HG02763 (cell line): ENCODE measurements at regions not wholly inside any gene's neighbourhood (a gene's known extent, or its start where the extent isn't known, plus 50 kb on each side); places are given as distances from the start of the nearest gene placed in this dataset.
"Not testable (repeated sequence)": the region's sequence is repeated elsewhere in the genome, so short reads cannot be mapped to it uniquely, and the experiment has no call there.

ENCODE experiments used
- ATAC-seq: cut with Tn5 transposase; IDR thresholded peaks from one replicate; pipeline ENCODE4 v1.9.1; 2021; ENCODE audit warnings: mild to moderate bottlenecking, moderate library complexity; ENCODE audit not compliant: unreplicated experiment

- ATAC-seq, result no peak
These were observed 340.5 kb upstream of the PRDM1 start for GRCh38 chr6:105745464-105746129.

GRCh38 chr6:105744815-105745214 is 341.3 kb upstream of the PRDM1 start:
- no peak for ATAC-seq

- ATAC-seq, result no peak
These were observed 338.2 kb upstream of the PREP start for GRCh38 chr6:105740946-105741645.

GRCh38 chr6:105739764-105740163 is 336.9 kb upstream of the PREP start:
- no peak for ATAC-seq

- ATAC-seq, result no peak
These were observed 330.8 kb upstream of the PREP start for GRCh38 chr6:105733556-105734162.

- ATAC-seq, result no peak
These were observed 326.1 kb upstream of the PREP start for GRCh38 chr6:105728995-105729394.

- no peak for ATAC-seq
These were observed 324.2 kb upstream of the PREP start for GRCh38 chr6:105726902-105727655.

GRCh38 chr6:105714846-105715245 is 312.0 kb upstream of the PREP start:
- ATAC-seq, result no peak

GRCh38 chr6:105713474-105714118 is 310.7 kb upstream of the PREP start:
- ATAC-seq, result no peak

- ATAC-seq, result no peak
These were observed 308.3 kb upstream of the PREP start for GRCh38 chr6:105711216-105711615.

GRCh38 chr6:105705608-105706007 is 302.7 kb upstream of the PREP start:
- ATAC-seq, result no peak

- no peak for ATAC-seq
These were observed 292.6 kb upstream of the PREP start for GRCh38 chr6:105695461-105695860.

GRCh38 chr6:105692613-105693215 is 289.8 kb upstream of the PREP start:
- ATAC-seq, result no peak

GRCh38 chr6:105691971-105692370 is 289.1 kb upstream of the PREP start:
- no peak for ATAC-seq

GRCh38 chr6:105691081-105691480 is 288.2 kb upstream of the PREP start:
- no peak for ATAC-seq

- no peak for ATAC-seq
These were observed 285.7 kb upstream of the PREP start for GRCh38 chr6:105688573-105688972.

- ATAC-seq, result not testable (repeated sequence)
These were observed 283.9 kb upstream of the PREP start for GRCh38 chr6:105686793-105687192.

GRCh38 chr6:105681061-105681460 is 278.2 kb upstream of the PREP start:
- ATAC-seq, result no peak

GRCh38 chr6:105680131-105680530 is 277.2 kb upstream of the PREP start:
- no peak for ATAC-seq

GRCh38 chr6:105678516-105678915 is 275.6 kb upstream of the PREP start:
- no peak for ATAC-seq
